ENCODE measurements at regions not wholly inside any gene's neighbourhood (a gene's known extent, or its start where the extent isn't known, plus 50 kb on each side); places are given as distances from the start of the nearest gene placed in this dataset.

GRCh38 chr2:17252258-17252657, 266.0 kb downstream of the RAD51AP2 start:
- TF ChIP-seq CTCF (IDR thresholded peaks at IDR 0.05) (no peak), POLR2A (IDR thresholded peaks at IDR 0.05) (no peak)

All from esophagus squamous epithelium (tissue), 4 donors.